Colonic mucosa (tissue), 4 donors: ENCODE measurements at regions not wholly inside any gene's neighbourhood (a gene's known extent, or its start where the extent isn't known, plus 50 kb on each side); places are given as distances from the start of the nearest gene placed in this dataset.

Experiments
- DNase-seq: peaks from one replicate; pipeline ENCODE4 v3.0.0-alpha.2; 2020
- H3K27ac ChIP-seq: fragments of 200-600 bp; one replicate; pipeline ENCODE4 v1.8.0; 2021
- H3K27me3 ChIP-seq: fragments of 200-600 bp; one replicate; pipeline ENCODE4 v1.8.0; 2021
- H3K36me3 ChIP-seq: fragments of 200-600 bp; one replicate; pipeline ENCODE4 v1.8.0; 2021
- H3K4me1 ChIP-seq: fragments of 200-600 bp; one replicate; pipeline ENCODE4 v1.8.0; 2021; ENCODE audit warnings: mild to moderate bottlenecking
- H3K4me3 ChIP-seq: fragments of 200-600 bp; one replicate; pipeline ENCODE4 v1.8.0; 2021
- H3K9ac ChIP-seq, 2 donors: one replicate each; pipeline ENCODE4 v1.7.0; 2013; ENCODE audit warnings: control low read depth in 2 of 2, low read depth in 2 of 2, low read length in 2 of 2
- H3K9me3 ChIP-seq: fragments of 200-600 bp; one replicate; pipeline ENCODE4 v1.8.0; 2021
- intact Hi-C: fragments of 100-400 bp; cut with DNase I; formaldehyde crosslinking; loops from one replicate; pipeline ENCODE4 v1.14.1; 2022
- TF ChIP-seq, protein P1 (sequence below): fragments of 200-600 bp; IDR thresholded peaks from one replicate; pipeline ENCODE4 v1.8.0; 2022; ENCODE audit warnings: antibody characterized with exemption, mild to moderate bottlenecking
- donor health status: healthy.
- donor health status: DM: no; HTN: no; CAD: no.
- donor health status: DM: no; HTN: no; CAD: no.

DNA sequence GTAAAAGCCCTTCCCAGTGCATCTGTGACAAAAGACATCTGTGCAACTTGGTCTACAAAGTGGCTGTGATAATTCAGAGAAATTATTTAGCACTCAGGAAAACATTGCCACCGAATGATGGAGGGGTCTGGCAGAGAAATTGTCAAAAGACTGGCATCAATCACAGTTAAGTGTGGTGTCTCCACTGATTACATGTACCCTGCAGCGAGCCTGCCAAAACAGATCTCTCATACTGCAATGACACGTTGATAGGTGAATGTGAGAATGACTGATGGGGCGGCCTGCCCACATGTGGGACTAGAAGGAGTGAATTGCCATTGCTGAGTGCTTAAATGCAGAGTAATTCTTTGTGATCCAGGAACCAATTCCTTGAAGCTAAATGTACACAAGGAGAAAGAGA, 136.4 kb upstream of the PCSK5 start:
- DNase-seq = no peak
- Histone ChIP-seq H3K9ac (no peak overlapping the region), H3K9me3 (no peaks in the 10 kb centered on the region), H3K36me3 (no peaks in the 10 kb centered on the region), H3K27me3 (no peaks in the 10 kb centered on the region), H3K27ac (no peak overlapping the region), H3K4me1 (no peaks in the 10 kb centered on the region), H3K4me3 (no peak overlapping the region)
- TF ChIP-seq, protein P1, sequence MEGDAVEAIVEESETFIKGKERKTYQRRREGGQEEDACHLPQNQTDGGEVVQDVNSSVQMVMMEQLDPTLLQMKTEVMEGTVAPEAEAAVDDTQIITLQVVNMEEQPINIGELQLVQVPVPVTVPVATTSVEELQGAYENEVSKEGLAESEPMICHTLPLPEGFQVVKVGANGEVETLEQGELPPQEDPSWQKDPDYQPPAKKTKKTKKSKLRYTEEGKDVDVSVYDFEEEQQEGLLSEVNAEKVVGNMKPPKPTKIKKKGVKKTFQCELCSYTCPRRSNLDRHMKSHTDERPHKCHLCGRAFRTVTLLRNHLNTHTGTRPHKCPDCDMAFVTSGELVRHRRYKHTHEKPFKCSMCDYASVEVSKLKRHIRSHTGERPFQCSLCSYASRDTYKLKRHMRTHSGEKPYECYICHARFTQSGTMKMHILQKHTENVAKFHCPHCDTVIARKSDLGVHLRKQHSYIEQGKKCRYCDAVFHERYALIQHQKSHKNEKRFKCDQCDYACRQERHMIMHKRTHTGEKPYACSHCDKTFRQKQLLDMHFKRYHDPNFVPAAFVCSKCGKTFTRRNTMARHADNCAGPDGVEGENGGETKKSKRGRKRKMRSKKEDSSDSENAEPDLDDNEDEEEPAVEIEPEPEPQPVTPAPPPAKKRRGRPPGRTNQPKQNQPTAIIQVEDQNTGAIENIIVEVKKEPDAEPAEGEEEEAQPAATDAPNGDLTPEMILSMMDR = no peak
- intact Hi-C loops = no loop called here

DNA sequence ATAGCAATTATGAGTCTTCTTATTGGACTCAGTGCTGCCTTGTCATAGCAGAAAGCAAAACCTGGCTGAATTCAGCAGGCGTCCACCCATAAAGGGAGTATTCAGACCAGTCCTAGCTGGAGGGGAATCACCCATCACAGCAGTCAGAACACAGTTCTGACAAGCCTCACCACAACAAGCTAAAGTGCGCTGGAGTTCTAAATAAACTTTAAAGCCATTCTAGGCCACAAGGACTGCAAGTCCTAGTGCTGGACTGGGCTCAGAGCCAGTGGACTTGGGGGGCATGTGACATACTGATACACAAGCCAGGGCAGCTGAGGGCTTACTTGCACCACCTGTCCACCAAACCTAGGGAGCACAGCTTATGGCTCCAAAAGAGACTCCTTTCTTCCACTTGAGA, 115.3 kb upstream of the PCSK5 start:
- intact Hi-C loops = no loop called here
- Histone ChIP-seq H3K9ac (no peak overlapping the region), H3K9me3 (no peaks in the 10 kb centered on the region), H3K4me3 (no peak overlapping the region), H3K27ac (no peak overlapping the region), H3K27me3 (no peaks in the 10 kb centered on the region), H3K4me1 (no peaks in the 10 kb centered on the region), H3K36me3 (no peaks in the 10 kb centered on the region)
- no peak for DNase-seq
- TF ChIP-seq, protein P1 = no peak

DNA sequence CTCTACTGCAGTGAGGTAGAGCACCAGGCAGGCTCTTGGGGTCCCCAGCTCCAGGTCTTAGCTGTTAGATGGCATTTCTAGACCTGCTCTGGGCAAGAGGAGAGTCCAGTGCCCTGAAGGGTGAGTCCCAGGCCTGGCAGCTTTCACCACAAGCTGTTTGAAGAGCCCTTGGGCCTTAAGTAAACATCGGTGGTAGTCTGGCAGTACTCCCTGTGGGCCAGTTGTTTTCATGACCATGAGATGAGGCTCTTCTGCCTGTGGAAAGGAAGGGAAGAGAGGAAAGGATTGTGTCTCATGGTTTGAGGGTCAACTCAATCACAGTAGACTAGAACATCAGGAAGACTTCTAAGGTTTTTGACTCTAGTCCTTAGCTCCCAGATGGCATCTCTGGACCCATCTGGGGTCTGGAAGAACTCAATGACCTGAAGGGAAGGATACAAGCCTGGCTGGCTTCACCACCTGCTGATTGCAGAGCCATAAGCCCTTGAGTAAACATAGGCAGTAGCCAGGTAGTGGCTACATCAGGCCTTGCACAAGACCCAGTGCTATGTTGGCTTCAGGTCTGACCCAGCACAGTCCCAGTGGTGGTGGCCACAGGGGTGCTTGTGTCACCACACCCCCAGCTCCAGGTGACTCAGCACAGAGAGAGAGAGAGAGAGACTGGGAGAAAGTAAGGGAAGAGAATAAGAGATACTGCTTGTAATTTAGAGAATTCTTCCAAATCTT, 114.3 kb upstream of the PCSK5 start:
- no peaks in the 10 kb centered on the region for H3K36me3 ChIP-seq
- no peak overlapping the region for H3K9ac ChIP-seq
- no peaks in the 10 kb centered on the region for H3K4me1 ChIP-seq
- no peak overlapping the region for H3K27ac ChIP-seq
- no peak overlapping the region for H3K4me3 ChIP-seq
- no peak for DNase-seq
- H3K9me3 ChIP-seq = no peaks in the 10 kb centered on the region
- no peaks in the 10 kb centered on the region for H3K27me3 ChIP-seq
- intact Hi-C loops = no loop called here
- TF ChIP-seq, protein P1 = no peak

DNA sequence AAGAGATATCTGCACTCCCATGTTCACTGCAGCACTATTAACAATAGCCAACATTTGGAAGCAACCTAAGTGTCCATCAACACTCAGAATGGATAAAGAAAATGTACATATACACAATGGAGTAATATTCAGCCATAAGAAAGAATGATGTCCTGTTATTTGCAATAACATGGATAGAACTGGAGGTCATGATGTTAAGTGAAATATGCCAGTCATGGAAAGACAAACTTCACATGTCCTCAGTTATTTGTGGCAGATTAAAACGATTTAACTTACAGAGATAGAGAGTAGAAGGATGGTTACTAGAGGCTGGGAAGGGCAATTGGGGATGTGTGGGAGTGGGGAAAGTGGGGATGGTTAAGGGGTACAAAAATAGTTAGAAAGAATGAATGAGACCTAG, 110.3 kb upstream of the PCSK5 start:
- intact Hi-C loops = no loop called here
- Histone ChIP-seq H3K4me1 (no peaks in the 10 kb centered on the region), H3K36me3 (no peaks in the 10 kb centered on the region), H3K27ac (no peak overlapping the region), H3K9me3 (no peaks in the 10 kb centered on the region), H3K9ac (no peak overlapping the region), H3K27me3 (no peaks in the 10 kb centered on the region), H3K4me3 (no peak overlapping the region)
- no peak for DNase-seq
- TF ChIP-seq, protein P1 = no peak

DNA sequence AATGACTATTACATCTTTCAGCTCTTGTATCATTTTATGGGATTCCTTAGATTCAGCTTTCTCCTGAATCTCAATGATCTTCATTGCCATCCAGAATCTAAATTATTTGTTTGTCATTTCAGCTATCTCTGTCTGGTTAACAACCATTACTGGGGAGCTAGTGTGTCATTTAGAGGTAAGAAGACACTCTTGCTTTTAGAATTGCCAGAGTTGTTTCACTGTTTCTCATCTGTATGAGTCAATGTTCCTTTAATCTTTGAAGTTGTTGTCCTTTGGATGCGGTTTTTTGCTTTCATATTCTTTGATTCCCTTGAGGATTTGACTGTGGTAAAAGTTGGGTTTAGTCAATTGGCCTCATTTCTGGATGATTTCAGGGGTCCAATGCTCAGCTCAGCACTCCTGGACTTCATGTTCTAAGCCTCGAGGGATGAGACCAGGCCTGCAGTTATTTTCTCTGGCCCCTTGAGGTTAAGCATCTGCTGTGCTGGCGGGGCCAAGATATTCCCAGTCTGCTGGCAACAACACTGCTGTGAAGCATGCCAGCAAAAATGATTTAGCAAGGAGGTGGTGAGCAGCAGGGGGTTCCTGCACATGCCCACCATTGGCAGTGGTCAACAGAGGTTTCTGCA, 102.4 kb upstream of the PCSK5 start:
- H3K9me3 ChIP-seq = no peaks in the 10 kb centered on the region
- DNase-seq = no peak

More for the DNA sequence above, 102.4 kb upstream of the PCSK5 start:
- intact Hi-C loops = no loop called here
- no peaks in the 10 kb centered on the region for H3K27me3 ChIP-seq
- H3K4me3 ChIP-seq = no peak overlapping the region
- no peak overlapping the region for H3K27ac ChIP-seq
- no peaks in the 10 kb centered on the region for H3K4me1 ChIP-seq
- no peaks in the 10 kb centered on the region for H3K36me3 ChIP-seq
- H3K9ac ChIP-seq = no peak overlapping the region
- TF ChIP-seq, protein P1 = no peak
